ENCODE measurements at regions not wholly inside any gene's neighbourhood (a gene's known extent, or its start where the extent isn't known, plus 50 kb on each side); places are given as distances from the start of the nearest gene placed in this dataset.

GRCh38 chr20:61114493-61115175 is 137.4 kb upstream of the CDH4 start:
- TF ChIP-seq, protein P1, sequence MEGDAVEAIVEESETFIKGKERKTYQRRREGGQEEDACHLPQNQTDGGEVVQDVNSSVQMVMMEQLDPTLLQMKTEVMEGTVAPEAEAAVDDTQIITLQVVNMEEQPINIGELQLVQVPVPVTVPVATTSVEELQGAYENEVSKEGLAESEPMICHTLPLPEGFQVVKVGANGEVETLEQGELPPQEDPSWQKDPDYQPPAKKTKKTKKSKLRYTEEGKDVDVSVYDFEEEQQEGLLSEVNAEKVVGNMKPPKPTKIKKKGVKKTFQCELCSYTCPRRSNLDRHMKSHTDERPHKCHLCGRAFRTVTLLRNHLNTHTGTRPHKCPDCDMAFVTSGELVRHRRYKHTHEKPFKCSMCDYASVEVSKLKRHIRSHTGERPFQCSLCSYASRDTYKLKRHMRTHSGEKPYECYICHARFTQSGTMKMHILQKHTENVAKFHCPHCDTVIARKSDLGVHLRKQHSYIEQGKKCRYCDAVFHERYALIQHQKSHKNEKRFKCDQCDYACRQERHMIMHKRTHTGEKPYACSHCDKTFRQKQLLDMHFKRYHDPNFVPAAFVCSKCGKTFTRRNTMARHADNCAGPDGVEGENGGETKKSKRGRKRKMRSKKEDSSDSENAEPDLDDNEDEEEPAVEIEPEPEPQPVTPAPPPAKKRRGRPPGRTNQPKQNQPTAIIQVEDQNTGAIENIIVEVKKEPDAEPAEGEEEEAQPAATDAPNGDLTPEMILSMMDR (IDR thresholded peaks at IDR 0.05; ENCODE audit: insufficient read depth, low read length) = no peak
- TF ChIP-seq SPI1 (IDR thresholded peaks at IDR 0.05; ENCODE audit: borderline replicate concordance, low read depth) (no peak), POLR2AphosphoS5 (IDR thresholded peaks at IDR 0.05; ENCODE audit: low read depth) (no peak), GABPA (IDR thresholded peaks at IDR 0.05; ENCODE audit: low read depth) (no peak)
- TF ChIP-seq, protein P2, sequence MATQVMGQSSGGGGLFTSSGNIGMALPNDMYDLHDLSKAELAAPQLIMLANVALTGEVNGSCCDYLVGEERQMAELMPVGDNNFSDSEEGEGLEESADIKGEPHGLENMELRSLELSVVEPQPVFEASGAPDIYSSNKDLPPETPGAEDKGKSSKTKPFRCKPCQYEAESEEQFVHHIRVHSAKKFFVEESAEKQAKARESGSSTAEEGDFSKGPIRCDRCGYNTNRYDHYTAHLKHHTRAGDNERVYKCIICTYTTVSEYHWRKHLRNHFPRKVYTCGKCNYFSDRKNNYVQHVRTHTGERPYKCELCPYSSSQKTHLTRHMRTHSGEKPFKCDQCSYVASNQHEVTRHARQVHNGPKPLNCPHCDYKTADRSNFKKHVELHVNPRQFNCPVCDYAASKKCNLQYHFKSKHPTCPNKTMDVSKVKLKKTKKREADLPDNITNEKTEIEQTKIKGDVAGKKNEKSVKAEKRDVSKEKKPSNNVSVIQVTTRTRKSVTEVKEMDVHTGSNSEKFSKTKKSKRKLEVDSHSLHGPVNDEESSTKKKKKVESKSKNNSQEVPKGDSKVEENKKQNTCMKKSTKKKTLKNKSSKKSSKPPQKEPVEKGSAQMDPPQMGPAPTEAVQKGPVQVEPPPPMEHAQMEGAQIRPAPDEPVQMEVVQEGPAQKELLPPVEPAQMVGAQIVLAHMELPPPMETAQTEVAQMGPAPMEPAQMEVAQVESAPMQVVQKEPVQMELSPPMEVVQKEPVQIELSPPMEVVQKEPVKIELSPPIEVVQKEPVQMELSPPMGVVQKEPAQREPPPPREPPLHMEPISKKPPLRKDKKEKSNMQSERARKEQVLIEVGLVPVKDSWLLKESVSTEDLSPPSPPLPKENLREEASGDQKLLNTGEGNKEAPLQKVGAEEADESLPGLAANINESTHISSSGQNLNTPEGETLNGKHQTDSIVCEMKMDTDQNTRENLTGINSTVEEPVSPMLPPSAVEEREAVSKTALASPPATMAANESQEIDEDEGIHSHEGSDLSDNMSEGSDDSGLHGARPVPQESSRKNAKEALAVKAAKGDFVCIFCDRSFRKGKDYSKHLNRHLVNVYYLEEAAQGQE (IDR thresholded peaks at IDR 0.05; ENCODE audit: insufficient replicate concordance, low read depth) = no peak

DNA sequence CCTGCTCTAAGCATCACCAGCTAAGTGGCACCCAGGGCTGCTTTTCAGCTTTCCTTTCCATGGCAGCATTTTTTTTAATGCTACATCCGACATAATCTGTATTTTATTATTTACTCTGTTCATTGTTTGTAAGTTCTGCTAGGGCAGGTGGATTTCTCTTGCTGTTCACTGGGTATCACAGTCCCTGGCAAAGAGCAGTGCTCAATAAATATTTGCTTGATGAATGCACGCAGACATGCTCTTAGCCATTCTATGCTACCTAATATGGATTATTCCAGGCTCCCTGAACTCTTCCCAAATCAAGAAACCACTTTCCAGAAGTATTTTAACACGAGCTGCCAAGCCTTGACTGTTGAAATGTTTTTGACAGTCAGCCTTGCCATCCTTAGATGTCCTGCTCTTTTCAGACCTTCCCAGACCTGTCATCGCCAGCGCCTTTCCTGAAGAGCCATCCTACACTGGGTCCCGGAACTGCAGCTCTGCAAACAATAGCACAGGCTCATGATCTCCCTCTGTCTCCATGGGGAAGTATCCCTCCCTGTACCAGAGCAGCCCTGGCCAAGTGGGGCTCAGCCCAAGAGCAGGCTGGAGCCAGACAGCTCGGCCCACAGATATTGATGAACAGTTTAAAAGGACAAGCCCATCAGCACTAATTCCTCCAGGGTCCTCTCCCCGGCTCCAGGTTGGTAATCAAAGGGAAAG is 136.5 kb upstream of the CDH4 start:
- TF ChIP-seq GABPA (IDR thresholded peaks at IDR 0.05; ENCODE audit: low read depth) (no peak), POLR2AphosphoS5 (IDR thresholded peaks at IDR 0.05; ENCODE audit: low read depth) (no peak), SPI1 (IDR thresholded peaks at IDR 0.05; ENCODE audit: borderline replicate concordance, low read depth) (no peak)
- TF ChIP-seq, protein P2 (IDR thresholded peaks at IDR 0.05; ENCODE audit: insufficient replicate concordance, low read depth) = no peak
- TF ChIP-seq, protein P1 (IDR thresholded peaks at IDR 0.05; ENCODE audit: insufficient read depth, low read length) = no peak
- Histone ChIP-seq H3K27me3 (ENCODE audit: insufficient read depth, poor library complexity, severe bottlenecking) (peaks cover 3% of the 10 kb centered on the region), H3K27ac (replicated peaks) (no peak overlapping the region), H3K4me3 (replicated peaks; ENCODE audit: insufficient read depth, low read length) (no peak overlapping the region)
- DNase-seq (ENCODE audit: low read depth in 1 of 2, low spot score in 1 of 2) = no peak

More at GRCh38 chr20:61114493-61115175, 137.4 kb upstream of the CDH4 start:
- Histone ChIP-seq H3K27ac (replicated peaks) (no peak overlapping the region), H3K27me3 (ENCODE audit: insufficient read depth, poor library complexity, severe bottlenecking) (peaks cover 3% of the 10 kb centered on the region), H3K4me3 (replicated peaks; ENCODE audit: insufficient read depth, low read length) (no peak overlapping the region)
- no peak for DNase-seq (ENCODE audit: low read depth in 1 of 2, low spot score in 1 of 2)

DNA sequence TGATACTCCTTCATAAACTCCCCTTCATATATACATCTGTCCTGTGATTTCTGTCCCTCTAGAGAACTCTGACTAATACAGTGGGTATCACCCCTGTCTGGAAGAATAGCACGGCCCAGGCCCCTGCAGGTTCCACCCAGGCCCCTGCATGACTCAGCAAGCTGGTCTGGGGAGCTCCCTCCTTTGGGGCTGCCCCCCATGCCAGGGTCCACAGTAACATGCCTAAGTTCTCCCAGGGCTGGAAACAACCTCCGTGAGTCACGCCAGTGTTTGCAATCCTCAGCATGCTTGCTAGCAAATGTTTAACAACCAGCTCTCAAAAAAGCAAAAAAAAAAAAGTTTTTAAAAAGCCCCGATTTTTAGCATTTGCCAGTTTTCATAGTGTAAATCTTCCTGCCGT is 134.3 kb upstream of the CDH4 start:
- no peak for DNase-seq (ENCODE audit: low read depth in 1 of 2, low spot score in 1 of 2)
- H3K27ac ChIP-seq (replicated peaks) = no peak overlapping the region
- H3K4me3 ChIP-seq (replicated peaks; ENCODE audit: insufficient read depth, low read length) = no peak overlapping the region
- TF ChIP-seq, protein P1 (IDR thresholded peaks at IDR 0.05; ENCODE audit: insufficient read depth, low read length) = no peak
- TF ChIP-seq, protein P2 (IDR thresholded peaks at IDR 0.05; ENCODE audit: insufficient replicate concordance, low read depth) = no peak
- no peak for TF ChIP-seq SPI1 (IDR thresholded peaks at IDR 0.05; ENCODE audit: borderline replicate concordance, low read depth)
- TF ChIP-seq POLR2AphosphoS5 (IDR thresholded peaks at IDR 0.05; ENCODE audit: low read depth) = no peak
- TF ChIP-seq GABPA (IDR thresholded peaks at IDR 0.05; ENCODE audit: low read depth) = no peak
- H3K27me3 ChIP-seq (ENCODE audit: insufficient read depth, poor library complexity, severe bottlenecking) = peaks cover 3% of the 10 kb centered on the region

Data from HL-60 (cell line).